ENCODE measurements at regions not wholly inside any gene's neighbourhood (a gene's known extent, or its start where the extent isn't known, plus 50 kb on each side); places are given as distances from the start of the nearest gene placed in this dataset.
"Not testable (repeated sequence)": the region's sequence is repeated elsewhere in the genome, so short reads cannot be mapped to it uniquely, and the experiment has no call there.

DNA sequence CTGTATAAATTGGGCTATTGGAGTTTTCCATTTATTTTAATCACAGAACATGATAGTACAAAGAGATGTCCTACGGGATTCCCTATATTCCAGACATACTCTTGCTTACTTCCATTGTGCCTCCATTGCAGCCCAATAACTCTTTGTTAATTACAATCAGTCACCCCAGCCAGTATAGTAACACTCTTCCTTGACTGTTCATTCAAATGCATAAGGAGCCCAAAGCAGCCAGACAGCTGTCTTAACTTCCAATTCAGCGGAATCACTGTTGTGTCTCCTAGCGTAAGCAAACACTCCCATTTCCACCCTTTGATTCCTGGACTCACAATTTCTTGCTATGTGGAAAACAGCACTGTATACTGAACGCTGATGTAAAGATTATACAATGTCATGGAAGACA is 942.3 kb downstream of the TAF11L14 start:
- TF ChIP-seq, protein P1, sequence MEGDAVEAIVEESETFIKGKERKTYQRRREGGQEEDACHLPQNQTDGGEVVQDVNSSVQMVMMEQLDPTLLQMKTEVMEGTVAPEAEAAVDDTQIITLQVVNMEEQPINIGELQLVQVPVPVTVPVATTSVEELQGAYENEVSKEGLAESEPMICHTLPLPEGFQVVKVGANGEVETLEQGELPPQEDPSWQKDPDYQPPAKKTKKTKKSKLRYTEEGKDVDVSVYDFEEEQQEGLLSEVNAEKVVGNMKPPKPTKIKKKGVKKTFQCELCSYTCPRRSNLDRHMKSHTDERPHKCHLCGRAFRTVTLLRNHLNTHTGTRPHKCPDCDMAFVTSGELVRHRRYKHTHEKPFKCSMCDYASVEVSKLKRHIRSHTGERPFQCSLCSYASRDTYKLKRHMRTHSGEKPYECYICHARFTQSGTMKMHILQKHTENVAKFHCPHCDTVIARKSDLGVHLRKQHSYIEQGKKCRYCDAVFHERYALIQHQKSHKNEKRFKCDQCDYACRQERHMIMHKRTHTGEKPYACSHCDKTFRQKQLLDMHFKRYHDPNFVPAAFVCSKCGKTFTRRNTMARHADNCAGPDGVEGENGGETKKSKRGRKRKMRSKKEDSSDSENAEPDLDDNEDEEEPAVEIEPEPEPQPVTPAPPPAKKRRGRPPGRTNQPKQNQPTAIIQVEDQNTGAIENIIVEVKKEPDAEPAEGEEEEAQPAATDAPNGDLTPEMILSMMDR (IDR thresholded peaks at IDR 0.05; ENCODE audit: borderline replicate concordance, insufficient read depth, low read depth, low read length), result no peak
- H3K4me3 ChIP-seq (ENCODE audit: low read depth, low read length), result no peak overlapping the region

DNA sequence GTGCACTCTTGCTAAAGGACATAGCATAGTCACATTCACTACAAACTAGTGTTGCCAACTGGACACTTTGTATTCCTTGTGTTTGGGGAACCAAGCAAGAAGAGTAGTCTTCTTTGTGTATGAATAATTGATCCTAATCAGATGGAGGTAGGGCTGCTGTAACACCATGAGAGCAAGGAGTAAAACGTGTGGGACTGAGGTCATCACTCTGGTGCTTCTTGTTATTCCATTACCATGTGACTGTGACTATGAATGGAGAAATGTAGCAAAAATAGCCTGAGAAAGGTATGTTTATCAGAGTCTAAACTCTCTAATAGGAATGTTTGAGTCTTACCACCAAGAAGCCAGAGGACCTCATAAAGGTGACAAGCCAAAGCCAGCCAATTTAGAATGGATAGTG is 966.9 kb downstream of the TAF11L14 start:
- TF ChIP-seq, protein P1 (IDR thresholded peaks at IDR 0.05; ENCODE audit: borderline replicate concordance, insufficient read depth, low read depth, low read length), result no peak

GRCh38 chr5:18602402-18602801 is 968.1 kb downstream of the TAF11L14 start:
- TF ChIP-seq, protein P1 (IDR thresholded peaks at IDR 0.05; ENCODE audit: borderline replicate concordance, insufficient read depth, low read depth, low read length), result no peak
- H3K4me3 ChIP-seq (ENCODE audit: low read depth, low read length), result no peak overlapping the region

More for the DNA sequence above, 966.9 kb downstream of the TAF11L14 start:
- no peak overlapping the region for H3K4me3 ChIP-seq (ENCODE audit: low read depth, low read length)

DNA sequence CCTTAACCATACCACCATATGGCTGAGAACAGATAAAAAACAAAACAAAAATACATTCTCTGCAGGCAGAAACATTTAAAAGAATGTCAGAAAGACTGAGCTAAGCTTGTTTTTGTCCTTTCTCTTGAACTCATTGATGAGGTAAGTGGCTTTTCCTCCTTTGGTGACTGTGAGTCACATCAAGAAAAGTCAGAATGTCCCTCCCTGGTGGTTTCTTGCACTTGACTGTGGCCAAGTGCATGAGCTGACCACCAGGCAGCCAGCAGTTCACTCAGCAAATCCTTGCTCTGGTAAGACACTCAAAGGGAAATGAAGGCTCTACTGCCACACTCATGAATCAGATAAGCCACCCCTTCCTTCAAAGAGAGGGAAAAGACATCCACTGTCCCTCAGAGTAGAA is 970.9 kb downstream of the TAF11L14 start:
- TF ChIP-seq, protein P1 (IDR thresholded peaks at IDR 0.05; ENCODE audit: borderline replicate concordance, insufficient read depth, low read depth, low read length), result no peak
- H3K4me3 ChIP-seq (ENCODE audit: low read depth, low read length), result no peak overlapping the region

DNA sequence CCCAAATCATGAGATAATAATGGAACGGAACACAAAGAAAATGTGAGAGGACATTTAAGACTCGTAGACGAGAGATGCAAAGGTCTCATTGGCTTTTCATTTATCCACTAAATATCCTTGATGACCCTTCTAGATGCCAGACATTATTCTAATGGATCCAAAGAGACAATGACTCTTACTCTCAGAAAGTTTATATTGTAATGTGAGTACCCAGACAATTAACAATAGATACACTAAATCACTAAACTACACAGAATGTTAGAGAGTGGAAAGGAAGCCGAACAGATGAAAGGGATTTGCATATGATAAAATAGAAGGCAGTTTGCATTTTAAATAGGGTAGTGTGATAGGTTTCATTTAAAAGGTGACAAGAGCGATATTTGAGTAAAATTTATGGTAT is 973.3 kb downstream of the TAF11L14 start:
- TF ChIP-seq, protein P1 (IDR thresholded peaks at IDR 0.05; ENCODE audit: borderline replicate concordance, insufficient read depth, low read depth, low read length), result no peak
- no peak overlapping the region for H3K4me3 ChIP-seq (ENCODE audit: low read depth, low read length)

- H3K4me3 ChIP-seq (ENCODE audit: low read depth, low read length), result not testable (repeated sequence)
Measured at GRCh38 chr5:18617191-18617590, 982.9 kb downstream of the TAF11L14 start.

- TF ChIP-seq, protein P1 (IDR thresholded peaks at IDR 0.05; ENCODE audit: borderline replicate concordance, insufficient read depth, low read depth, low read length), result no peak
- no peak overlapping the region for H3K4me3 ChIP-seq (ENCODE audit: low read depth, low read length)
Measured at GRCh38 chr5:18630458-18631045, 996.3 kb downstream of the TAF11L14 start.

All from GM12875 (cell line).